ENCODE measurements at regions not wholly inside any gene's neighbourhood (a gene's known extent, or its start where the extent isn't known, plus 50 kb on each side); places are given as distances from the start of the nearest gene placed in this dataset.

DNA sequence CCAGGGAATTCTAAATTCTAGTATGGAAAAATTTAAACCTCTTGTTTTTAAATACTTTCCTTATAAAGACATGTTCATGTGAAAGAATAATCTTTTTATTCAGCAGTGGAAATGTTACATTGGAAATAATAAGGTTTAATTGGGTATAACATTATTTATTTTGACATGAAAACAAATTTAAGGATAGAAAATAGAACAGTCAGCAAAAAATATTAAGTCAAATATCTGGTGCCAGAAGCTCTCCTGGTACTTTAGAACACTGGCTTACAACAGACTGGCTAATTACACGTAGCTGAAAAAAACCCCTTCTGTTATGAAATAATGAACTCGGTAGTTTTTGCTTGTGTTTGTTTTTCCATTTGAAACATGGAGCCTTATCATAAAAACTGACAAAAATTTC is 447.9 kb downstream of the DSEL start:
- H3K4me3 Mint-ChIP-seq: no peak overlapping the region
- H3K36me3 Mint-ChIP-seq: no peaks in the 10 kb centered on the region
- no peak overlapping the region for H3K27ac Mint-ChIP-seq
- no peaks in the 10 kb centered on the region for H3K4me1 Mint-ChIP-seq (ENCODE audit: low read depth)
- H3K27me3 Mint-ChIP-seq: no peaks in the 10 kb centered on the region
- H3K9me3 Mint-ChIP-seq (ENCODE audit: low read depth): no peaks in the 10 kb centered on the region

DNA sequence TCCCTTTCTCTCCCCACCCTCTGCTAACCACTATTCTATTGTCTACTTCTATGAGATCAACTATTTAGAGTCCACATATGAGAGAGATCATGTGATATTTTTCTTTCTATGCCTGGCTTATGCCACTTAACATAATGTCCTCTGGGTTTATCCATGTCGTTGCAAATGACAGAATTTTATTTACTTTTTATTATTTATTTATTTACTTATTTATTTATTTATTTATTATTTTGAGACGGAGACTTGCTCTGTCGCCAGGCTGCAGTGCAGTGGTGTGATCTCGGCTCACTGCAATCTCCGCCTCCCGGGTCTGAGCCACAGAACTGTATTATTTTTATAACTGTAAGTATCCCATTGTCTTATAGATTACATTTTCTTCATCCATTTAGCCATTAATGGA is 443.4 kb upstream of the CDH19 start:
- Mint-ChIP-seq H3K4me1 (ENCODE audit: low read depth) (no peaks in the 10 kb centered on the region), H3K27me3 (no peaks in the 10 kb centered on the region), H3K9me3 (ENCODE audit: low read depth) (no peaks in the 10 kb centered on the region), H3K4me3 (no peak overlapping the region), H3K36me3 (no peaks in the 10 kb centered on the region), H3K27ac (no peak overlapping the region)

DNA sequence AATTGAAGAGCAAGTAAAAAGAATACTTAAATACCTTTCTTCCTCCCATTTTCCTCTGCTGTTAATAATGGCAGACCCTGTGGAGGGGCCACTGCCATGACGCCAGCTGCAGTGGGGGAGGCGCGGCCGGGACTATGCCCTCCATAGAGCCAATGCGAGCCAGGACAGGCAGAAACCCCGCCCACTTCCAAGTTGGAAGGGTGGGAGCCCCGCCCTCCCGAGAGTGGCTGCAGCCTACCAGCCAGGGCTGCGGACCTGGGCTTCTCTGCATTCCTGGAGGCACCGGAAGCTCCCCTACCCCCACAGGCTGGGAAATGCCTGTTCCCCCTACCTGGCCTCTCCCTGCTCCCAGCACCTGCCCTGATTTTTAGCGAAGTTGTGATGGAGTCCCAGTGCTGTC is 439.4 kb upstream of the CDH19 start:
- H3K27ac Mint-ChIP-seq: no peak overlapping the region
- H3K4me3 Mint-ChIP-seq: no peak overlapping the region
- no peaks in the 10 kb centered on the region for H3K9me3 Mint-ChIP-seq (ENCODE audit: low read depth)
- no peaks in the 10 kb centered on the region for H3K36me3 Mint-ChIP-seq
- H3K27me3 Mint-ChIP-seq: no peaks in the 10 kb centered on the region
- no peaks in the 10 kb centered on the region for H3K4me1 Mint-ChIP-seq (ENCODE audit: low read depth)

DNA sequence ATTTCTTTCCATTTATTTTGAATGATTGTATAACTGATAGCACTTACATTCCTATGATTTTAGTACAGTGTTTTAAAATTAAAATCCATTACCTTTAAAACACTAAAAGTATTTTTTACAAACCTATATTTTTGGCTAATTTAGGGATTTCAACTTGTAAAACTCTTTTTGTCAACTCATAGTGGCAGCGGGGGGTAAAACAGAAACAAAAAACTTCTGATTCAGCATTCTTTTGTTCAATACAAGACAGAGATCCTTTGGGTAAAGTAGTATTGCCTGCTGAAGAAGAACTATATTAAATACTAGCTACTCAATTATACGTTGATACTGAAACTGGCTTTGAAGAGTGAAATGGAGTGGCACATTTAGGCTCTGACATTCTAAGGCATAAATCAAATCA is 437.4 kb upstream of the CDH19 start:
- H3K27me3 Mint-ChIP-seq: no peaks in the 10 kb centered on the region
- H3K9me3 Mint-ChIP-seq (ENCODE audit: low read depth): no peaks in the 10 kb centered on the region
- no peaks in the 10 kb centered on the region for H3K4me1 Mint-ChIP-seq (ENCODE audit: low read depth)
- H3K4me3 Mint-ChIP-seq: no peak overlapping the region
- H3K27ac Mint-ChIP-seq: no peak overlapping the region
- H3K36me3 Mint-ChIP-seq: no peaks in the 10 kb centered on the region

DNA sequence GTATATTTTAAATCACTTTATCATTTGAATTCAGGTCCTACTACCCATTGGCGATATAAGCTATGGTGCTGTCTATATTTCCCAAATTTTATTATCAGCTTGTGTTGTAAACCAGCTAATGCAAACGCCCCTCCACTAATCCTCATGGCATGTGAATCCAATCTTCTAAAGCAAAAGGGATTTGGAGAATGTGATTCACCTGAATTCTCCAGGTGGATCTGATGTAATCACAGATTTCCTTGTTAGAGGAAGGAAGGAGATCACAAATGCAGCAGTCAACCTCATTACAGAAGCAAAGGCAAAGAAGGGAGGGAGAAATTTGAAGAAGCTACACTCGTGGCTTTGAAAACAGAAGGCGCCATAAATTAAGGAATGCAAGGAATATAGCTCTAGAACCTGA is 431.1 kb upstream of the CDH19 start:
- no peaks in the 10 kb centered on the region for H3K9me3 Mint-ChIP-seq (ENCODE audit: low read depth)
- no peaks in the 10 kb centered on the region for H3K4me1 Mint-ChIP-seq (ENCODE audit: low read depth)
- no peak overlapping the region for H3K27ac Mint-ChIP-seq
- no peaks in the 10 kb centered on the region for H3K27me3 Mint-ChIP-seq
- no peak overlapping the region for H3K4me3 Mint-ChIP-seq
- no peaks in the 10 kb centered on the region for H3K36me3 Mint-ChIP-seq

DNA sequence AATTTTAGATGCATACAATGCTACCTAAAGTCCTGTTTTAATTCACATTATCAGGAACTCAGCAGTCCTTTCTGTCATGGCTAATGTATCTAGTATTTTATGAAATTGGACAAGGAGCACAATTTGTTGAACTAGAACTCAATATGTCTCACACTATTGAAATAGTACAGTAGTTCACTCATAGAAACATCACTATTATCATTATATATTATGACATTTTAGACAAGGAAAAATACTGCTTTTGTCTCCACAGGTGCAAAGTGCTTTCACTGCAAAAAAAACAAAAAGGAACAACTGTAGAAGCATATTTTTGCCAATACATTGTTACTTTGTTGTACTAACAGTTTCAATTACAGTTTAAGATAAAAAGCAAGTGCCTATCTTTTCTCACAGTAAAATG is 419.2 kb upstream of the CDH19 start:
- no peak overlapping the region for H3K4me3 Mint-ChIP-seq
- no peaks in the 10 kb centered on the region for H3K9me3 Mint-ChIP-seq (ENCODE audit: low read depth)
- H3K36me3 Mint-ChIP-seq: no peaks in the 10 kb centered on the region
- H3K4me1 Mint-ChIP-seq (ENCODE audit: low read depth): no peaks in the 10 kb centered on the region
- H3K27ac Mint-ChIP-seq: no peak overlapping the region
- no peaks in the 10 kb centered on the region for H3K27me3 Mint-ChIP-seq

DNA sequence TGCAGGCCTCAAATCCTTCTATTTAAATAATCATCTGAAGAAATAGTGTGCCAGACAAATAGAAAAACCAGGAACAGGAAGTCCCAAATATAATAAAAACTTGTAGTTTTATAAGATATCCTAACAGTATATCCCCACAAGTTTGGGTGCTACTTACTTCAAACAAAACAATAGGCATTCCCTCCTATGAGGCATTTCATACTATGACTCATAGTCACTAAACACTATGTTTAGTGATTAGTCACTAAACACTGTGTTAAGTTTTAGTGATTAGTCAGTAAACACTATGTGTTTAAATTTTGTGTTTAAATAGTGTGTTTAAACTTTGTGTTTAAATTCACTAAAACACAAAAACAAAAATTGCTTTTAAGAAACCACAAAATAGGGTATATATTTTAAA is 407.0 kb upstream of the CDH19 start:
- Mint-ChIP-seq H3K27me3 (no peaks in the 10 kb centered on the region), H3K4me1 (ENCODE audit: low read depth) (no peaks in the 10 kb centered on the region), H3K4me3 (no peak overlapping the region), H3K27ac (no peak overlapping the region), H3K36me3 (no peaks in the 10 kb centered on the region), H3K9me3 (ENCODE audit: low read depth) (no peaks in the 10 kb centered on the region)

DNA sequence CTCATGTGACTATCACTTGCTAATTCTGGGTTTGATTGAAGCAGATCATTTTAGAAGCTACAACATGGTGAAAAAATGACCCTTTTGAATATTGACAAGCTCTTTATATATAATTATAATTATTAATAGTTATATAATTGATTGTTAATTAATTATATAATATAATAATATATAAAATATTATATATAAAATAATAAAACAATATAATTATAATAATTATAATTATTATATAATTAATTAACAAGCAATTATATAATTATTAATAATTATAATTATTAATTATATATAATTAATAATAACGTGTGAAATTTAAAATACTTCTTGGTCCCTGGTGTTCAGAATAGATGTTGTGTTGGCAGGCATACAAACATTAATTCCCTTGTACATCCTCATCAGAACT is 404.1 kb upstream of the CDH19 start:
- Mint-ChIP-seq H3K9me3 (ENCODE audit: low read depth) (peaks cover under 1% of the 10 kb centered on the region), H3K27ac (no peak overlapping the region), H3K36me3 (no peaks in the 10 kb centered on the region), H3K4me3 (no peak overlapping the region), H3K4me1 (ENCODE audit: low read depth) (no peaks in the 10 kb centered on the region), H3K27me3 (no peaks in the 10 kb centered on the region)

DNA sequence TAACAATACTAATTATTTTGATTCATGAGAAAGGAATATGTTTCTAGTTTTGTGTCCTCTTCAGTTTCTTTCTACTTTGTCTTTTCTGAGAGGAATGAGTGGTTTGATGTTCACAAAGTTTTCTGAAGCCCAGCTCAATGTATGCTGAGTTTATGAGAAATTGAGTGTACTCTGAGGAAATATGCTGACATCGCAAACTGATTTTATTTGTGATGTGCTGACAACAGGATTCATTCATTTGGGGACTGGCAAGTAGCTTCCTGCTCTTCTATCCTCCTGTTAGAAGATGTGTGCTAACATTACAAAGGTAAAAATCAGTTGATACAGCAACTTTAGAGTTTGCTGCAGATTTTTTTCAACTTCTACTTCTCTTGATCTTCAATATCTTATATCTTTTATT is 403.2 kb upstream of the CDH19 start:
- Mint-ChIP-seq H3K4me1 (ENCODE audit: low read depth) (no peaks in the 10 kb centered on the region), H3K27me3 (no peaks in the 10 kb centered on the region), H3K9me3 (ENCODE audit: low read depth) (peaks cover 4% of the 10 kb centered on the region), H3K27ac (no peak overlapping the region), H3K4me3 (no peak overlapping the region), H3K36me3 (no peaks in the 10 kb centered on the region)

DNA sequence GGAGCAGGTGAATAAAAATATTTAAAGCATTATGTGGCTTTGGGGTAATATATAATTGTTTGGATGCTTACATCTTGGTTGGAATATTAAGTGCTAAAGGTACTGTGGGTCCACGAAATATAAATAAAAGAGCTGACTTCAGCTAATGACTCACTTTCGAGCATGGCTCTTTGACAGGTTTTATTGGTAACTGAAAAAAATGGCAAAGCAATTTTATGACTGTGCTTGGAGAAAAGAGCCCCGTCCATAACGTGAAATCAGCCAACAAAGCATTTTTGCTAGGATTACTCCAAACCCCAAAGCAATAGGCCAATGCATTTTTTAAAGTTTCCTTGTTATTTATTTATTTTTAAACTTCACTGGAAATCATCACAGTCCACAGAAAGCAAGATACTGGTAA is 397.2 kb upstream of the CDH19 start:
- Mint-ChIP-seq H3K4me1 (ENCODE audit: low read depth) (no peaks in the 10 kb centered on the region), H3K27ac (no peak overlapping the region), H3K9me3 (ENCODE audit: low read depth) (peaks cover 4% of the 10 kb centered on the region)

DNA sequence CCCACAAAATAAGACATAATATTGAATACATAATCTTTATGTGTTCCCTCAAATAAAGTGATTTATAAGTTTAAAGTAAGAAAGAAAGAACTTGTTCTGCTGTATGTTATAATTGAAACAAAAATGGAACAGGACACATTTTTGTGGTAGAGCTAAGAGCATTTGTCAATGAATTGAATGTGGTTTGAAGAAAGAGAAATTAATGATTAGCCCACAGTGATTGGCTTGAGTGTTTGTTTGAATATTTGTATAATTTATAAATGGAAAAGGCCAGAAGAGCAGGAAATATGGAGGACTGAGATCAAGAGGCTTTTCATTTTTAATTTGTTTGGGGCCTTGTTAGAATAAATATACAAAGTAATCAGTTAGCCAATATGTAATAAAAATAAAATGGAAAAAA is 395.1 kb upstream of the CDH19 start:
- no peak overlapping the region for H3K27ac Mint-ChIP-seq
- no peaks in the 10 kb centered on the region for H3K4me1 Mint-ChIP-seq (ENCODE audit: low read depth)
- H3K36me3 Mint-ChIP-seq: no peaks in the 10 kb centered on the region
- H3K27me3 Mint-ChIP-seq: no peaks in the 10 kb centered on the region
- H3K4me3 Mint-ChIP-seq: no peak overlapping the region
- H3K9me3 Mint-ChIP-seq (ENCODE audit: low read depth): peaks cover 8% of the 10 kb centered on the region

More for the DNA sequence above, 397.2 kb upstream of the CDH19 start:
- no peaks in the 10 kb centered on the region for H3K36me3 Mint-ChIP-seq
- no peak overlapping the region for H3K4me3 Mint-ChIP-seq
- no peaks in the 10 kb centered on the region for H3K27me3 Mint-ChIP-seq

DNA sequence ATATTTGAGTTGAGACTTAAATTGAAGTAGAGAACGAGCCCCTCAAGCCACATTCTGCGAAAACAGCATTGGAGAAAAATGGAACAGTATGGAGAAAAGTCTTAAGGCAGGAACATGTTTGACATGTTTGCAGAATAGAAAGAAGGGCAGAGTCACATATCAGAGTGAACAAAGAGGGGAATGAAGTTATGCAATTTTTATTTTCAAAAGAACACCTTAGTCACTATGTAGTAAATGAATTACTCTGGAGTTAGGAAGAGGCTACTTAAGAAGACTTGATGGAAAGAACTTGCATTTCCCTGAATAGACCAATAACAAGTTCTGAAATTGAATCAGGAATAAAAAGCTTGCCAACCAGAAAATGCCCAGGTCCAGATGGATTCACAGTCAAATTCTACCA is 391.4 kb upstream of the CDH19 start:
- Mint-ChIP-seq H3K9me3 (ENCODE audit: low read depth) (peaks cover 4% of the 10 kb centered on the region), H3K36me3 (no peaks in the 10 kb centered on the region), H3K27me3 (no peaks in the 10 kb centered on the region), H3K4me1 (ENCODE audit: low read depth) (no peaks in the 10 kb centered on the region), H3K4me3 (no peak overlapping the region), H3K27ac (no peak overlapping the region)

DNA sequence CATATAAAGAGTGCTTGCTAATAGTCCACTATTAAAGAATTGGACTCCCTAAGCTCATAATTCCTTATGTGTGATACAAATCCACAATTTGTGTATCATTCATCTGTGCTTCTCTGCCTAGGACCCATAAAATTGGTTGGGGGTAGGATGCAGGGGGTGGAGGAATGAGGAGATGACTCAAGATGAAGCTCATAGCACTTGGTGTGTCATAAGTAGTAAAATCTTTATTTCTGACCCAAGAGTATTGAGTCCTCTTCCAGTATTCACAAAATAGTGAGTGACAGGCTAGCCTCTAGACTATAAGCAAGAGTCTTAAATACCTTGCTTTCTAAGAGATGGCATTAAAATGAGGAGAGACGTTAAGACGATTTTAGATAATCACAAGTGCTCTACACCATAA is 390.9 kb upstream of the CDH19 start:
- H3K9me3 Mint-ChIP-seq (ENCODE audit: low read depth): peaks cover 4% of the 10 kb centered on the region
- no peak overlapping the region for H3K4me3 Mint-ChIP-seq
- no peaks in the 10 kb centered on the region for H3K27me3 Mint-ChIP-seq
- no peak overlapping the region for H3K27ac Mint-ChIP-seq
- no peaks in the 10 kb centered on the region for H3K4me1 Mint-ChIP-seq (ENCODE audit: low read depth)
- H3K36me3 Mint-ChIP-seq: no peaks in the 10 kb centered on the region

DNA sequence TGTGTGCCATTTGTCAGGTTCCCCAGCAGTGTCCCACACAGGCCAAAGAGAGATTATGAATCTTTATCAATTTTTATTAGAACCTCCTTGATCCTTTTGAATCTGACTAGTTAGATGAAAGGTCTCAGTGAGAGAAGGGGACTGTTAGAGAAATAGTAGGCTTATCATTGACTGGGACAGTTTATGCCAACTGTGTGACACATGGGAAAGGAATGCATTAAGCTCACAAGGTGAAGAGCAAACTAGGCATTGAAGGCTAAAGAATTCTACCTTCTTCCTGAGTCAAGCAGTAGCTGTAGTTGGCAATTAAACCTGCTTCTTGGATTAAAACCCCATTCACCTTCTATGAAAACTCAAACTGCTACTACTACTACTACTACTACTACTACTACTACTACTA is 389.6 kb upstream of the CDH19 start:
- H3K27me3 Mint-ChIP-seq: no peaks in the 10 kb centered on the region
- no peaks in the 10 kb centered on the region for H3K36me3 Mint-ChIP-seq
- H3K4me3 Mint-ChIP-seq: no peak overlapping the region
- H3K4me1 Mint-ChIP-seq (ENCODE audit: low read depth): no peaks in the 10 kb centered on the region
- H3K9me3 Mint-ChIP-seq (ENCODE audit: low read depth): peaks cover 4% of the 10 kb centered on the region
- no peak overlapping the region for H3K27ac Mint-ChIP-seq

DNA sequence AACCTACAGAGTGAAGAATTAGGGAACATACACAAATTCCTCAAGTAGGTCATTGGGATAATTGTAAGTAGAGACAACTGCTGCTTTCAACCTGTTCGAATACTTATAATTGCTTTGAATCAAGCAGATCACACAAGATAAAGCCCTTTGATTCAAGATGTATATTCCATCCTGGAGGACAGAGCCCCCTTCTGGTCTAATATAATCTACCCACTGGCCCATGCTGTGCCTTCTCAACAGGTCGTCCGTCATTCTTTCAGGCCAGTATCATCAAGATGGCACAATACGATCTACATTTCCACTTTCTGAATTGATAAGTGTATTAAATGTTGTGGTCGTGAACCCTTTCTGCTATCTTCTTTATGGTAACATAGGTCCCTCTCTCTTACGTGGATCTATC is 387.0 kb upstream of the CDH19 start:
- Mint-ChIP-seq H3K27ac (no peak overlapping the region), H3K4me1 (ENCODE audit: low read depth) (no peaks in the 10 kb centered on the region), H3K4me3 (no peak overlapping the region), H3K36me3 (no peaks in the 10 kb centered on the region), H3K9me3 (ENCODE audit: low read depth) (peaks cover 4% of the 10 kb centered on the region), H3K27me3 (no peaks in the 10 kb centered on the region)

DNA sequence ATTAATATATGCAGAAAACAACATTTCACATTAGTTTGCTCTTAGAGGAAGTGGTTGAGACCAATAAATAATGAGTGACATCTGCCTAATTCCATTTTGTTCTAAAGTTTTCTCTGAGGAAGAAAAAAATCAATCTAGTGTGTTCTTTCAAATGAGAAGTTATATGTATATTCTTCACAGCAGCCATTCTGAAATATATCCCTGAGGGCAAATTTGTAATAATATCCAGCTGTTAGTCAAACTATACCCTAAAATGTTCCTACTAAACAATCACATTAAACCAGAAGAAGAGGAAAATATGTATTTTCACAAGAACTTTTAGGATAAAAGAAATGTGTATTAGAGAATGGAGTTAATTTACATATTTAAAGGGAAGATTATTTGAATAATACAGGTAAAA is 375.1 kb upstream of the CDH19 start:
- Mint-ChIP-seq H3K4me3 (no peak overlapping the region), H3K27ac (no peak overlapping the region), H3K27me3 (no peaks in the 10 kb centered on the region), H3K9me3 (ENCODE audit: low read depth) (no peaks in the 10 kb centered on the region), H3K4me1 (ENCODE audit: low read depth) (no peaks in the 10 kb centered on the region), H3K36me3 (no peaks in the 10 kb centered on the region)

DNA sequence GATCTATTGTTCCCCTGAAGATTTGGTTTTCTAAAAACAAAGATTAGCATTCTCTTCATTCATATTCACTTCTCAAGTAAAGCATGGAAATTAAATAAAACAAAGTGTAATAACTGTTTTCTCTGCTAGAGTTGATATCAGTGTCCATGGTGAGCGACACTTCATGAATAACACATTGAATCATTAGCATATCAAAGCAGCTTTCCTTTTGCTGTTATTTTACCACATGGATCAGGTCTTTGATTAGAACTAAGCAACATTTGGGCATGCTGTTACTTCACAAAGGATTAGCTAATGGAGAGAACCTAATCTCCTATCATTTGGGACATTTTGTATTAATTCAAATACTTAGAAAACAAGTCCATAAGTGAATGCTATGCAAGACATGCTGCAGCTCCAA is 368.8 kb upstream of the CDH19 start:
- Mint-ChIP-seq H3K36me3 (no peaks in the 10 kb centered on the region), H3K4me1 (ENCODE audit: low read depth) (no peaks in the 10 kb centered on the region), H3K4me3 (no peak overlapping the region), H3K27ac (no peak overlapping the region), H3K27me3 (no peaks in the 10 kb centered on the region), H3K9me3 (ENCODE audit: low read depth) (no peaks in the 10 kb centered on the region)
